DOHH2 (cell line): ENCODE measurements at regions not wholly inside any gene's neighbourhood (a gene's known extent, or its start where the extent isn't known, plus 50 kb on each side); places are given as distances from the start of the nearest gene placed in this dataset.

Experiments used
- EZH2phosphoT487 ChIP-seq: fragments of 200-600 bp; sonication (generic); IDR thresholded peaks from 2 replicates; pipeline ENCODE4 v1.6.1; 2017; ENCODE audit warnings: borderline replicate concordance, mild to moderate bottlenecking, antibody characterized with exemption, low read length, moderate library complexity, mixed read lengths
- TF ChIP-seq, protein P1 (sequence below): fragments of 200-600 bp; sonication (generic); IDR thresholded peaks from one replicate; pipeline ENCODE4 v1.5.1; 2014; ENCODE audit warnings: antibody characterized with exemption, mild to moderate bottlenecking, low read depth, low read length; ENCODE audit not compliant: poor library complexity, severe bottlenecking

DNA sequence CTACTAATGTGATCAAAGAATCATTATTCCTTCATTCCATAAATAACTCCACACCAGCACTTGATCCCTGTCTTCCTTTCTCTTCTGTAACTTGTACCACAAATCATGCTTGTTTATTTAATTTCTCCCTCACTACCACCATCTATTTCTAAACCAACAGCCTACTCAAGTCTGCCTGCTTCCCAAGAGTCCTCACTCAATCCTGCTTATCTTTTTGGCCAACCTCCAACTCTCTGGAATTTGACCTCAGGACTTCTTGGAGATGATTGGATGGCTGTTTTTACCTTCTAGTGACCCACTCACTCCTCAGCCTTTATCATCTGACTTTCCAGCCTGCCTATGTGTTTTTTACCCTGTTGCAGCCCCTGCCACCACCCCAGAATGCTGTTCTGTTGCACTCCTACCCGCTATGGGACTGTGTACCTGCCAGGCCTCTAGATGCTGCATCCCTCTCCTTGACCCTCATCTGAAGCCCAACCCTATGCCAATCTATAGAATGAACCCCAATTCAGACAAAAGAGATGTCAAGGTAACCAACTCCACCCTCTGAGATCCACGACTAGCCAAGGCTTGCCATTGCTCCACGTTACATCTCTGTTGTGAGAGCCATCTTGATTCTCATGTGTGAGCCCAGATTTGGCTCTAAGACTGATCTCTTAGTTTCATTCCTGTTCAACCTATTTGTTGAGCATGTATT is 150.2 kb upstream of the PLEKHG7 start:
- TF ChIP-seq, protein P1, sequence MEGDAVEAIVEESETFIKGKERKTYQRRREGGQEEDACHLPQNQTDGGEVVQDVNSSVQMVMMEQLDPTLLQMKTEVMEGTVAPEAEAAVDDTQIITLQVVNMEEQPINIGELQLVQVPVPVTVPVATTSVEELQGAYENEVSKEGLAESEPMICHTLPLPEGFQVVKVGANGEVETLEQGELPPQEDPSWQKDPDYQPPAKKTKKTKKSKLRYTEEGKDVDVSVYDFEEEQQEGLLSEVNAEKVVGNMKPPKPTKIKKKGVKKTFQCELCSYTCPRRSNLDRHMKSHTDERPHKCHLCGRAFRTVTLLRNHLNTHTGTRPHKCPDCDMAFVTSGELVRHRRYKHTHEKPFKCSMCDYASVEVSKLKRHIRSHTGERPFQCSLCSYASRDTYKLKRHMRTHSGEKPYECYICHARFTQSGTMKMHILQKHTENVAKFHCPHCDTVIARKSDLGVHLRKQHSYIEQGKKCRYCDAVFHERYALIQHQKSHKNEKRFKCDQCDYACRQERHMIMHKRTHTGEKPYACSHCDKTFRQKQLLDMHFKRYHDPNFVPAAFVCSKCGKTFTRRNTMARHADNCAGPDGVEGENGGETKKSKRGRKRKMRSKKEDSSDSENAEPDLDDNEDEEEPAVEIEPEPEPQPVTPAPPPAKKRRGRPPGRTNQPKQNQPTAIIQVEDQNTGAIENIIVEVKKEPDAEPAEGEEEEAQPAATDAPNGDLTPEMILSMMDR = no peak
- no peak for TF ChIP-seq EZH2phosphoT487
